H1 (cell line): ENCODE measurements at regions not wholly inside any gene's neighbourhood (a gene's known extent, or its start where the extent isn't known, plus 50 kb on each side); places are given as distances from the start of the nearest gene placed in this dataset.

Experiments
- CTCF ChIA-PET: fragments of 300-600 bp; sonication (Branson Sonifier 250); formaldehyde crosslinking; loops from one replicate; lab custom pipeline; 2021; ENCODE audit not compliant: partially characterized antibody; lab: Charles Lee
- POLR2A ChIA-PET: fragments of 300-600 bp; sonication (Branson Sonifier 250); formaldehyde crosslinking; loops from one replicate; lab custom pipeline; 2021; ENCODE audit warnings: inconsistent platforms; ENCODE audit not compliant: partially characterized antibody; lab: Charles Lee
- DNase-seq, 2 experiments: peaks; one replicate each; pipeline versions ENCODE4 v3.0.0 to v3.0.0-alpha.2; 2010 to 2022; ENCODE audit warnings: low spot score in 2 of 2, low read depth in 1 of 2, mixed read lengths in 1 of 2
- FAIRE-seq: peaks from 2 replicates; lab custom pipeline; 2011; peaks lifted over from hg19 to GRCh38; lab: Jason Lieb, UNC
- H2AFZ ChIP-seq: 2 replicates; pipeline ENCODE4 v1.8.1; 2012; ENCODE audit warnings: low read length, inconsistent platforms
- H2AK5ac ChIP-seq: 2 replicates; pipeline ENCODE4 v1.6.1; 2013; ENCODE audit warnings: low read depth, low read length
- H2BK120ac ChIP-seq: replicated peaks from 2 replicates; pipeline ENCODE3; 2013; ENCODE audit warnings: low read depth, low read length, inconsistent platforms
- H2BK12ac ChIP-seq: 2 replicates; pipeline ENCODE4 v1.6.1; 2013; ENCODE audit warnings: low read depth, low read length
- H2BK15ac ChIP-seq: 2 replicates; pipeline ENCODE4 v1.6.1; 2013; ENCODE audit warnings: low read length
- H2BK20ac ChIP-seq: 2 replicates; pipeline ENCODE4 v1.6.1; 2013; ENCODE audit warnings: low read length
- H2BK5ac ChIP-seq: 2 replicates; pipeline ENCODE4 v1.6.1; 2013; ENCODE audit warnings: low read depth, low read length
- H3K14ac ChIP-seq: 2 replicates; pipeline ENCODE4 v1.6.1; 2013; ENCODE audit warnings: inconsistent platforms; ENCODE audit not compliant: insufficient read length
- H3K18ac ChIP-seq: 2 replicates; pipeline ENCODE4 v1.6.1; 2013; ENCODE audit warnings: low read length; ENCODE audit errors: extremely low read depth
- H3K23ac ChIP-seq: 2 replicates; pipeline ENCODE4 v1.6.1; 2013; ENCODE audit warnings: inconsistent platforms; ENCODE audit not compliant: insufficient read length
- H3K23me2 ChIP-seq: 2 replicates; pipeline ENCODE4 v1.6.1; 2013; ENCODE audit warnings: low read depth, low read length
- H3K27ac ChIP-seq: 2 replicates; pipeline ENCODE4 v1.6.1; 2011; ENCODE audit warnings: low read depth, low read length, inconsistent platforms
- H3K27me3 ChIP-seq, 4 experiments: replicated peaks in 1 of 4; 1 replicate in 1 of 4; 2 replicates in 3 of 4; pipeline versions ENCODE4 v1.6.1 to v1.8.1; 2011 to 2013; ENCODE audit warnings: low read length in 3 of 4, mild to moderate bottlenecking in 3 of 4, inconsistent platforms in 2 of 4, mixed read lengths in 2 of 4, moderate library complexity in 1 of 4; ENCODE audit not compliant: control insufficient read depth in 3 of 4, insufficient read depth in 3 of 4; ENCODE audit errors: extremely low read depth in 1 of 4
- H3K36me3 ChIP-seq, 4 experiments: 2 replicates each; pipeline versions ENCODE4 v1.6.1 to v1.8.1; 2011 to 2013; ENCODE audit warnings: mild to moderate bottlenecking in 4 of 4, low read length in 3 of 4, moderate library complexity in 2 of 4, control low read depth in 1 of 4, inconsistent platforms in 1 of 4; ENCODE audit not compliant: insufficient read depth in 4 of 4, control insufficient read depth in 2 of 4
- H3K4ac ChIP-seq: replicated peaks from 2 replicates; pipeline ENCODE3; 2013; ENCODE audit warnings: low read length, low read depth, mixed read lengths, inconsistent platforms; ENCODE audit not compliant: insufficient read length
- H3K4me1 ChIP-seq, 4 experiments: replicated peaks in 1 of 4; 1 replicate in 1 of 4; 2 replicates in 3 of 4; pipeline versions ENCODE4 v1.6.1 to v1.8.1; 2011 to 2013; ENCODE audit warnings: low read length in 3 of 4, inconsistent platforms in 2 of 4, mixed read lengths in 1 of 4; ENCODE audit not compliant: insufficient read depth in 4 of 4, control insufficient read depth in 3 of 4
- H3K4me2 ChIP-seq, 2 experiments: 2 replicates each; pipeline versions ENCODE4 v1.6.1 to v1.8.1; 2011 to 2013; ENCODE audit warnings: low read depth in 2 of 2, low read length in 2 of 2, control low read depth in 1 of 2, inconsistent platforms in 1 of 2, mild to moderate bottlenecking in 1 of 2; ENCODE audit not compliant: insufficient read depth in 1 of 2
- H3K4me3 ChIP-seq, 4 experiments: fragments of 200-600, 300-600 bp in 1 of 4; sonication (generic), shearing (Covaris generic), sonication (Bioruptor Twin) in 1 of 4; 2 replicates each; pipeline versions ENCODE4 v1.5.1 to v1.8.1; 2011 to 2016; ENCODE audit warnings: low read length in 4 of 4, low read depth in 3 of 4, control low read depth in 2 of 4, inconsistent platforms in 2 of 4, mild to moderate bottlenecking in 2 of 4, mixed read lengths in 1 of 4, moderate library complexity in 1 of 4; ENCODE audit not compliant: insufficient read depth in 2 of 4; ENCODE audit errors: extremely low read depth in 1 of 4
- H3K56ac ChIP-seq: replicated peaks from 2 replicates; pipeline ENCODE3; 2013; ENCODE audit warnings: low read depth, mild to moderate bottlenecking, mixed read lengths, low read length, inconsistent platforms; ENCODE audit not compliant: insufficient read length
- H3K79me1 ChIP-seq: 2 replicates; pipeline ENCODE4 v1.6.1; 2013; ENCODE audit warnings: low read depth, low read length, control low read depth
- H3K79me2 ChIP-seq, 2 experiments: 2 replicates each; pipeline versions ENCODE4 v1.6.1 to v1.8.1; 2012 to 2013; ENCODE audit warnings: low read length in 2 of 2, mild to moderate bottlenecking in 2 of 2, inconsistent platforms in 1 of 2; ENCODE audit not compliant: insufficient read depth in 2 of 2, control insufficient read depth in 1 of 2
- H3K9ac ChIP-seq, 4 experiments: replicated peaks in 1 of 4; 1 replicate in 1 of 4; 2 replicates in 3 of 4; pipeline versions ENCODE4 v1.6.1 to v1.8.1; 2011 to 2013; ENCODE audit warnings: low read depth in 3 of 4, low read length in 3 of 4, control low read depth in 2 of 4, mild to moderate bottlenecking in 2 of 4, moderate library complexity in 2 of 4, inconsistent platforms in 1 of 4; ENCODE audit errors: extremely low read depth in 1 of 4
- H3K9me3 ChIP-seq, 2 experiments: 2 replicates each; pipeline versions ENCODE4 v1.6.1 to v1.8.1; 2012 to 2013; ENCODE audit warnings: mild to moderate bottlenecking in 2 of 2, moderate library complexity in 2 of 2, control low read depth in 1 of 2, inconsistent platforms in 1 of 2, low read depth in 1 of 2, low read length in 1 of 2, mixed read lengths in 1 of 2; ENCODE audit not compliant: insufficient read depth in 2 of 2
- H4K20me1 ChIP-seq, 2 experiments: replicated peaks in 1 of 2; 2 replicates each; pipeline versions ENCODE3 to v1.8.1; 2011 to 2013; ENCODE audit warnings: inconsistent platforms in 2 of 2, low read length in 2 of 2, mild to moderate bottlenecking in 1 of 2; ENCODE audit not compliant: insufficient read depth in 2 of 2, control insufficient read depth in 1 of 2
- H4K5ac ChIP-seq: 2 replicates; pipeline ENCODE4 v1.6.1; 2013; ENCODE audit warnings: low read length, low read depth, mixed read lengths, inconsistent platforms; ENCODE audit not compliant: insufficient read length
- H4K8ac ChIP-seq: 2 replicates; pipeline ENCODE4 v1.8.0; 2013; ENCODE audit warnings: mild to moderate bottlenecking, moderate library complexity, low read length, inconsistent platforms; ENCODE audit not compliant: insufficient read depth; ENCODE audit errors: extremely low read depth
- H4K91ac ChIP-seq: replicated peaks from 2 replicates; pipeline ENCODE3; 2013; ENCODE audit warnings: low read length, mixed read lengths, inconsistent platforms; ENCODE audit not compliant: insufficient read length
- ATF2 ChIP-seq: IDR thresholded peaks from 2 replicates; pipeline ENCODE4 v1.6.1; 2012; ENCODE audit warnings: low read length, inconsistent platforms
- ATF3 ChIP-seq: IDR thresholded peaks from 2 replicates; pipeline ENCODE4 v1.6.1; 2011; ENCODE audit warnings: low read depth, mild to moderate bottlenecking, low read length; ENCODE audit not compliant: insufficient read depth
- CEBPB ChIP-seq: IDR thresholded peaks from 2 replicates; pipeline ENCODE4 v1.6.1; 2012; ENCODE audit warnings: low read depth, low read length
- CHD1 ChIP-seq: IDR thresholded peaks from 2 replicates; pipeline ENCODE4 v1.6.1; 2012; ENCODE audit warnings: low read depth, low read length, improper control_type of control experiment
- EGR1 ChIP-seq: IDR thresholded peaks from 2 replicates; pipeline ENCODE4 v1.6.1; 2011; ENCODE audit warnings: low read depth, low read length, borderline replicate concordance
- EZH2 ChIP-seq: fragments of 200-600 bp; sonication (generic); IDR thresholded peaks from 2 replicates; pipeline ENCODE4 v1.7.1; 2012; ENCODE audit warnings: low read depth, mild to moderate bottlenecking, moderate library complexity, low read length, inconsistent platforms; ENCODE audit not compliant: severe bottlenecking
- HDAC2 ChIP-seq, 2 experiments: fragments of 300-600 bp in 1 of 2; sonication (generic) in 1 of 2; IDR thresholded peaks; 2 replicates each; pipeline ENCODE4 v1.6.1; 2011 to 2012; ENCODE audit warnings: low read depth in 2 of 2, low read length in 2 of 2, mild to moderate bottlenecking in 2 of 2, moderate library complexity in 2 of 2, borderline replicate concordance in 1 of 2, inconsistent platforms in 1 of 2
- JUND ChIP-seq: IDR thresholded peaks from 2 replicates; pipeline ENCODE4 v1.6.1; 2011; ENCODE audit warnings: mild to moderate bottlenecking, improper control_type of control experiment, low read length
- NANOG ChIP-seq: IDR thresholded peaks from 2 replicates; pipeline ENCODE4 v1.6.1; 2011; ENCODE audit warnings: low read length, low read depth, mild to moderate bottlenecking, inconsistent platforms; ENCODE audit not compliant: insufficient read depth, poor library complexity, severe bottlenecking
- POLR2A ChIP-seq, 2 experiments: IDR thresholded peaks; 1 replicate in 1 of 2; 2 replicates in 1 of 2; pipeline ENCODE4 v1.6.1; 2011; ENCODE audit warnings: low read depth in 2 of 2, low read length in 2 of 2, mild to moderate bottlenecking in 2 of 2; ENCODE audit errors: control extremely low read depth in 1 of 2
- POLR2AphosphoS5 ChIP-seq: IDR thresholded peaks from 2 replicates; pipeline ENCODE4 v1.6.1; 2011; ENCODE audit warnings: low read depth, low read length
- SIX5 ChIP-seq: IDR thresholded peaks from 2 replicates; pipeline ENCODE4 v1.6.1; 2011; ENCODE audit warnings: mild to moderate bottlenecking, low read depth, low read length
- SP4 ChIP-seq: IDR thresholded peaks from 2 replicates; pipeline ENCODE4 v1.6.1; 2012; ENCODE audit warnings: low read length, inconsistent platforms
- WGBS, 2 experiments: shearing (Covaris generic) in 1 of 2; methylation state at CpG; one replicate each; pipeline versions ENCODE4 v1.1.6 to v1.1.7; 2013 to 2015; ENCODE audit warnings: low lambda C conversion rate in 2 of 2, mixed read lengths in 2 of 2, inconsistent platforms in 1 of 2, low coverage in 1 of 2, missing lambda C conversion rate in 1 of 2; ENCODE audit not compliant: insufficient replicate concordance in 2 of 2, insufficient coverage in 1 of 2, insufficient read length in 1 of 2; ENCODE audit errors: extremely low coverage in 1 of 2, missing lambda C conversion rate in 1 of 2; 5-methylcytosine and 5-hydroxymethylcytosine counted together

- Histone ChIP-seq H2AFZ (no peak overlapping the region), H3K9ac (no peak overlapping the region), H3K23me2 (no peaks in the 10 kb centered on the region), H3K56ac (no peak overlapping the region), H2BK20ac (no peak overlapping the region), H3K18ac (no peak overlapping the region), H2BK12ac (no peak overlapping the region), H3K79me2 (no peaks in the 10 kb centered on the region), H2BK120ac (no peak overlapping the region), H3K79me1 (no peaks in the 10 kb centered on the region), H3K9me3 (peaks cover 3% of the 10 kb centered on the region in 2 experiments; a peak in 1 of 4 replicates), H2AK5ac (no peak overlapping the region), H3K4me3 (no peak overlapping the region), H4K91ac (no peak overlapping the region), H4K20me1 (no peaks in the 10 kb centered on the region), H2BK15ac (no peak overlapping the region), H3K27ac (no peak overlapping the region), H3K23ac (no peak overlapping the region), H2BK5ac (no peak overlapping the region; the same call in 1 of the 2 replicates), H3K36me3 (no peaks in the 10 kb centered on the region; a peak in 1 of 8 replicates), H4K5ac (no peak overlapping the region), H3K27me3 (no peaks in the 10 kb centered on the region), H3K4me1 (0 out of 7 replicates have a peak, but pooled peaks cover 0 to 3% (median 0%) of the 10 kb centered on the region in 4 experiments), H3K4me2 (no peak overlapping the region), H3K14ac (no peak overlapping the region), H4K8ac (no peak overlapping the region), H3K4ac (no peak overlapping the region)
- 77% methylated on average over 6 of the region's 7 CpGs; no CpG with 5 or more reads in 1 of the 2 experiments for WGBS, 2 experiments
- DNase-seq (no peak), FAIRE-seq (no peak)
- CTCF ChIA-PET = no interaction called here
- POLR2A ChIA-PET = no interaction called here
- no peak for TF ChIP-seq HDAC2 (IDR thresholded peaks at IDR 0.05; ENCODE audit: borderline replicate concordance in 1 of 2, low read depth in 2 of 2, low read length in 2 of 2)
- no peak for TF ChIP-seq ATF3
- no peak for TF ChIP-seq EZH2
- TF ChIP-seq POLR2A (IDR thresholded peaks at IDR 0.05; ENCODE audit: control extremely low read depth in 1 of 2, low read depth in 2 of 2, low read length in 2 of 2) = no peak
- no peak for TF ChIP-seq NANOG
- TF ChIP-seq JUND = no peak
- no peak for TF ChIP-seq ATF2
- no peak for TF ChIP-seq EGR1
- no peak for TF ChIP-seq SP4
- TF ChIP-seq SIX5 = no peak
- TF ChIP-seq CHD1 = no peak
- TF ChIP-seq POLR2AphosphoS5 = no peak
- TF ChIP-seq CEBPB = no peak
Observed at GRCh38 chr10:128485701-128486235, 359.5 kb upstream of the MKI67 start.
